Eye (tissue), 1 donor: ENCODE measurements at regions not wholly inside any gene's neighbourhood (a gene's known extent, or its start where the extent isn't known, plus 50 kb on each side); places are given as distances from the start of the nearest gene placed in this dataset.
"Not testable (repeated sequence)": the region's sequence is repeated elsewhere in the genome, so short reads cannot be mapped to it uniquely, and the experiment has no call there.

Experiments
- DNase-seq: peaks from one replicate; pipeline ENCODE4 v3.0.0-alpha.2; 2015

DNA sequence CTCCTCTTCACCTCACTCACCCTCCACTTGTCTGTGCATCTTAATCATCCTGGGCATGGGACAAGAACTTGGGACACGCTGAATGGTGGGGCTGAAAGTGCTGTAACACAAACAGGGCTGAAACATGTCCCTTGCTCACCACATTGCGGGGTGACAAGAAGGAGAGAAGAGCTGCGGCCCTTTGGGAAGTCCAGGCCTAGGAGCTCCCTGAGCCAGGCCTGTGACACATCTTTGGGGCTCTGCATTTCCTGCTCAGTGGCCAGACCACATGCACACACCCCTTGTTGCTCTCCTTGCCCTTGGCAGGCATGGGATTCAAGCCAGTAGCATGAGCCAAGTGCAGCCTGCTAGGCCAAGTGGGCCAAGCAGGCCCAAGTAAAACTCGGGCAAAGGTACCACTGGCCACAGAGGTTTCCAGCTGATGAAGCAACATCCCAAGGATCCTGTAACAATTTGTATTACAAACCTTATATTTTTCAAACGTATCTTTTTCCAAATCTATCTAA lies 1384.3 kb upstream of the PCDH20 start:
- DNase-seq = no peak

DNA sequence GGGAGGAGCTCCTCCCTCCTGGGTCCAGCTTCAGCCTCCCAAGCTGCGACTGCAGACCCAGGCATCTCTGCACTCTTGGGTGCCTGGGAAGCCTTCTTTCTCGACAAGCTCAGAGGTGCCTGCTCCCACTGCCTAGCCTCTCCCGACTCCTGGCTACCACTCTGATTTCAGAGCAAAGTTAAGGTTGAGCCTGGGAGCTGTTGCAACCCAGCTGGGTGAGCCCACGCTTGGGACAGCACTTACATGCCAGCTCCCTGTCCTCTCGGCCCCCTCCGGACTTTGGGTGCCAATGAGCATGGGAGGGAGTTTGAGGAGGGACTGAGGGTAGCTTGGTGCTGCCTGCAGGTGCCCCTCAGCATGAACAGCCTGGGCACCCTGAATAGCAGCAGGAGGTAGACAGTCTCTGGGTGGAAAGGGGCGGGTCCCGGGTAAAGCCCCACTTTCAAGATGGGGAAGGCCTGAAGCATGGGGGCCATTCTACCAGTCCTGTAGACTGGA lies 1383.4 kb upstream of the PCDH20 start:
- no peak for DNase-seq

DNA sequence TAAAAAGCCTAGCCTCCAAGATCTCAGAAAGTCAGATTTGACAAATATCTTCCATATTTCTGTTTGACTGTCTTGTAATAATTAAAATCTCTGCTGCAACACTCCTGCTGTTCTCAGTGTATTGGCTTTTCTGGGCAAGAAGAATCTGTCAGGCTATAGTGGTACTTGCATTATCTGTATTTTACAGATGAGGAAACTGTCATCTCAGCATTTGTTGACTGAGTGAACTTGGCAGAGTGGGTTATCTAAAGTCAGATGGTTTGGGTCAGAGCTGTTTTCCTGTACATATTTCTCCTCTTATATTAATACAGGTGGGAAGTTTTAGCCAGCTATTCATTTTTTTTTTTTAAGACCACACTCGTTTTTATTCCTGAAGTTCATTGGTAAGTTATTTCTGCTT lies 1378.2 kb upstream of the PCDH20 start:
- DNase-seq = no peak

DNA sequence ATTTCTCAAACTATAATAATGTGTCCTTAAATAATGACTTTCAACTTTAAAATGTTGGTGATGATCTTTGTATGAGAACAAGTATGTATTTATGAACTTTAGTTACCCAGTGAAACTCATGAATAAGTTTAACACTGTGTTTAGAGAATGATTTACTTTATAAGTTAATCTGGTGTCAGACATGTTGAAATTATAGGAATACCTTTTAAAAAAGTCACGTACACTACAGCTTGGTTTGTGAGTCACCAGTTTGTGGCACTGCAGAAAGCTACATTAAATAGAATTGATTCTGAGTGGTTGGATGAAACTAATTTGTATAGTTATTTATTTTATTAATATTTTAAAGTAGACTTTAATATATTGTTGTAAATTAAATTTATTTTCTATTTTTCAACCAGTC lies 1366.2 kb upstream of the PCDH20 start:
- no peak for DNase-seq

DNA sequence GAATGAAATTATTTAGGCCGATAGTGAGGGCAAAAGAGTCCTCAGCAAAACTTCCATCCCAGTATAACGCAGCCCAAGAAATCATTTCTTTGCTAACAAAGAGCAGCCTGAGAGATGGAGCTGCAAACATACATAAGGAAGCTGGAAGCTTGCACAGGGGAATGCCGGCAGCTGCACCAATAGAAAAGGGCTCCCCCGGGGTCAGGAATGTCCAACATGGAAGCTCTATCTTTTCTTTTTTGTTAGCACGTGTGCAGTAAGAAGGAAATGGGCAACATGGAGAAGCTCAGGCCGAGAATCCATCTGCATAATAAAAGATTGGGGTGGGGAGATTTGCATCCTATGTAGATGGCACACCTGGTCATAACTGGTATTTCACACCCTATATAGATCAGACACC lies 1363.5 kb upstream of the PCDH20 start:
- no peak for DNase-seq

DNA sequence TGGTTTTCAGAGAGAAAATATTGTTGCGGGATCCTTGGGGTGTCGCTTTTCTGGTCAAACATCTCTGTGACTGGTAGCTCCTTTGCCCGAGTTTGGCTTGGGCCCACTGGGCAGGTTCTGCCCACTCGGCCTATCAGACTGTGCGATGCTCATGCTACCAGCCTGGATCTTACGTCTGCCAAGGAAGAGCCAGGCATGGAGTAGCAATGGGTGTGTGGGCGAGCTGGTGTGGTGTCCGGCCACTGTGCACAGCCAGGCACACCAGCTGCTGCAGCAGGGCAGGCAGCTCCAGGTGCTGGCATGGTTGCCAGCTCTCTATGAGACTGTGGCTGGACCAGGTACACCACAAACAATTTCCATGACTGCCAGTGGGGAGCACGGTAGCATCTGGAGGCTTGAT lies 1351.8 kb upstream of the PCDH20 start:
- DNase-seq = no peak

DNA sequence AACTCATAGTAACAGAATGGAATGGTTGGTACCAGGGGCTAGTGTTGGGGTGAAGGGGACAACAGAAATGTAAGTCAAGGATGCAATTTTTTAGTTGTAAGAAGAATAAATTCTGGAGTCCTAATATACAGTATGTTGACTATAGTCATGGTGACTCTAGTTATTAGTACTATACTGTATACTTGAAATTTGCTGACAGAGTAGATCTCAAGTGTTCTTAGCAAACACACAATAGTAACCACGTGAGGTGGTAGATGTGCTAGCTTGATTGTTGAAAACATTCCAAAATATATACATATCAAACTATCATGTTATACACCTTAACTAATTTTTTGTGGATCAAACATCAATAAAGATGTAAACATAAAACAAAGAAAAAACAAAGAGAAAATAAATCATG lies 1345.1 kb upstream of the PCDH20 start:
- DNase-seq = no peak

DNA sequence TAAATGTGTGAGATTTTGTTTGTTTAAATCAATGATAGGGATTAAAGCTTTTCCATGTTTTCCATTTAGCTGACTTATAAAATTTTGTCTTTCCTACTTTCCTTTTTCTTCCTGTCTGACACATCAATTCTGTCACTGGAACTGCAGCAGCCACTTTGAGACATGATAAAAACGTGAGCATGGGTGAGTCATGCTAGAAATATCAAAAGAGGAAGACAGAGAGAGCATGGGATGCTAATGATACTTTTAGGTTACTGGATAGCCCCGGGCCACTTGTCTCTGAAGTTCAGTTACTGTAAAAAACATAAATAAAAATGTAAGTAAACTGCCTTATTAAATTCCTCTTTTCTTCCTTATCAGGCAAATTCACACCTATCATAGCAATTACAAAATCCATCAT lies 1332.0 kb upstream of the PCDH20 start:
- no peak for DNase-seq

DNA sequence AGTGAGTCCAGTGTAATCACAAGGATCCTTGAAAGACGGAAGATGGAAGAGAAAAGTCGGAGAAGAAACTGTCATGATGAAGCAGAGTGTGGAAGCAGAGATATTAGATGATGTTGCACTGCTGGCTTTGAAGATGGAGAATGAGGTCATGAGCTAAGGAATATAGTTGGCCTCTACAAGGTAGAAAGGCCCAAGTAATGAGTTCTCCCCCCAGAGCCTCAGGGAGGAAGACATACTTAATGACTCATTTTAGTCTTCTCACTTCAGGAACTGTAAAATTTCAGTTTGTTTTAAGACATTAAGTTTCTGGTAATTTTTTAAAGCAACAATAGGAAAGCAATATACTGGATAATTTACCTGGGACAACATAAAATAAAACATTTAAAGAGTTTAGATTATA lies 1331.5 kb upstream of the PCDH20 start:
- DNase-seq = no peak

DNA sequence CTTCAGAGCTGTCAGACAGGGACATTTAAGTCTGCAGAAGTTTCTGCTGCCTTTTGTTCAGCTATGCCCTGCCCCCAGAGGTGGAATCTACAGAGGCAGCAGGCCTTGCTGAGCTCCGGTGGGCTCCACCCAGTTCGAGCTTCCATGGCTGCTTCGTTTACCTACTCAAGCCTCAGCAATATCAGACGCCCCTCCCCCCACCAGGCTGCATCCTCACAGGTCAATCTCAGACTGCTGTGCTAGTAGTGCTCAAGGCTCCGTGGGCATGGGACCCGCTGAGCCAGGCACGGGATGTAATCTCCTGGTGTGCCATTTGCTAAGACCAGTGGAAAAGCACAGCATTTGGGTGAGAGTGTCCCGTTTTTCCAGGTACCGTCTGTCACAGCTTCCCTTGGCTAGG lies 1314.1 kb upstream of the PCDH20 start:
- DNase-seq = not testable (repeated sequence)

DNA sequence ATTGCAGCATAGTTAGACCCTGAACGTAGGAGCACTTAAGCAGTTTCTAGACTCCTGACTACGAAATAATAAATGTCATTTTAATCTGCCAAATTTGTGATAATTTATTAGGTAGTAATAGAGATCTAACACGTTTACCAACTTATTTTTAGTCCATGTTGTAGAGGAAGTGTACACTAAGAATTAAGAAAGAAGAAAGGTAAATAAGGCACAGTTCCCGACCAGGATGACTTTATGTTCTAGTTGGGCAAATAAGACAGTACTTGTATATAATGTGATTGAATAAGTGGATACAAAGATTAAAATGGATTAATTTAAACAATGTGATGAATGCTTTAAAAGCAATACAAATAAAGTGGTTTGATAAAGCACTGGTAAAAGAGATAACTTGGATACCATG lies 1306.2 kb upstream of the PCDH20 start:
- no peak for DNase-seq

DNA sequence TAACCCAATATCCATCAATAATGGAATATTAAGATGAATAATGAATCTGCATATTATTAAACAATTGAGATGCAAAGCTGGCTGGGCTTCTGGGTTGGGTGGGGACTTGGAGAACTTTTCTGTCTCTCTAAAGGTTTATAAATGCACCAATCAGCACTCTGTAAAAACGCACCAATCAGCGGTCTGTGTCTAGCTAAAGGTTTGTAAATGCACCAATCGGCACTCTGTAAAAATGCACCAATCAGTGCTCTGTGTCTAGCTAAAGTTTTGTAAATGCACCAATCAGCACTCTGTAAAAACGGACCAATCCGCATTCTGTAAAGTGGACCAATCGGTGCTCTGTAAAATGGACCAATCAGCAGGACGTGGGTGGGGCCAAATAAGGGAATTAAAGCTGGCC lies 1296.3 kb upstream of the PCDH20 start:
- DNase-seq = not testable (repeated sequence)

DNA sequence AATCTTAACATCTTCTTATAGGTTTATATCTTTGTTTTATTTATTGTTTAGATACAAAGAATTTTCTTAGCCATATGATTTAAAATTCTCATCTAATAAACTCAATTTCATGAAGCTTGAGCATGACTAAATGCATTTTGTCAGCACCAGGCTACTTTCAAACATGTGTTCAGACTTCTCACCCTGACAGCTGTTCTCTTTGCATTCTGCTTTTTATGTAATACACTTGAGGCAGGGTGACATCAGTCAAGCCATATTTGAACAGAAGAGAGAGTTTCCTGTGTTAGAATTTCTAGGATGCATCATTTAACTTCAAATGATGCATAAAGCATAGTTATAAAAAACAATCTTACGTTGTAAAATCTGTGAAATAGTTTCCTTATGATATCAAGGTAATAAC lies 1295.1 kb upstream of the PCDH20 start:
- DNase-seq = peak; percentile 63

DNA sequence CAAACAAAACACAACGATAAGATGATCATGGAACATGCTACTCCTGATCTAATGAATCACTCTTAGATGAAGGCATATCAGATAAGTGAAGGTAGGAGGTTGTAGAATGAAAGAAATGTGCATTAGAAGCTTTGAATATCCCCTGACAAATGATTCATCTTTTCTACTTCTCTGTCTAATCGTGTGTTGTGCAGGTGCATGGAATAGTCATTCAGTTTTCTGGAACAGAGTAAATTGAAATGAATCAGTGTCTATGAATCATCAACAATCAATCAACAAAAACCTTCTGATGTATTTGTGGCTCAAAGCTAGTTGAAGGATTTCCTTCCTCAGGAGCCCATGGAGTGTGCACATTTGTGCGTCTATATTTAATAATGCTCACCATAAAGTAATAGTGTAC lies 1290.4 kb upstream of the PCDH20 start:
- DNase-seq = no peak

DNA sequence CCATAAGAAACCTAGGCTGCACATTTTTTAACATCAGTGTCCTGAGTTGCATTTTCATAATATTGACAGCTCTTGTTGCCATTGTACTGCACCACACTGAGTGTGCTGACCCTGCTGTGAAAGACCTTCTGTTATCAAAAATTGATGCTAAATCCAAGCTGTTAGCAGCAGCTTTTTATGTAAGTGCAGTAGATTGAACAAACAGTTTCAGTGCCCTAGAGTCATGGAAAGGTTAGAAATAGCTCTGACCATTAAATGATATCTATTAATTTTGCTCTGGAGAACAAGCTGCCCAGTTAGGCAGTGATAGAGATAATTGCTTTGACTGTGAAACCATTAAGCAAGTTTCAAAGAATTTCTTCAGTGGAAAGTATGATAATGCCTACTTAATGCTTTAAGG lies 1289.2 kb upstream of the PCDH20 start:
- peak; percentile 67 for DNase-seq

DNA sequence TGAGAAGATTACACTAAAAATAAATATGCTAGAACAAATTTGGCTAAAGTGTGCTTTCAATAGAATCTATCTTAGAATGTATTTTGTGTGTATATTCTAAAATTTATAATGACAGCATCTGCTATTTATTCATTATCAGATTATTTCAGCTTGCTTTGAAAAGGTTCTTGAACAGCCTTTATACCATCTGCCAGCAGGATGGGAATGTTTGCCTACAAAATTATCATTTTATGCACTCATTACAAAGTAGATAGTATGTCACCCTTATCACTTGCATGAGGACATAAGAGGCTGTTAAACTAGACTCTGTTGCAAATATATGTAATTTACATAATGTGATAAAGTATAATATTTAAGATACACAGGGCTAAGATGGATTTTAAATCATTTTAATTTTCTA lies 1286.9 kb upstream of the PCDH20 start:
- DNase-seq = no peak

DNA sequence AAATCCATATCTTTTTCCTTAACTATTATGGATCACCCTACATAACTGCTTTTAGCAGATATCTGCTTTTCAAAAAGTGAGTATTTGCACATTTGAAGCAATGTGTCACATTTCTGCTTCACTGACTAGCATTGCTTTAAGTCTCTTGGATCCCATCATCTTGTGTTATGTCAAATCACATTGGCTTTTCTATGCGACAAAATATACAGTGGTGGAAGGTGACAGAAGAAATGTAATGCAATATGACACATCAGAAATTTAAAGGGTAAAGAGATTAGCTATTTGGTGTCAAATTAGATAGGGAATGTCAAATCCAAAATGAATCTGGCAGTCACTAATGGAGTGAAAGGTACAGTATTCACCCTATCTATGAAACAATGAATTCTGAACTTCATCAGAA lies 1282.1 kb upstream of the PCDH20 start:
- DNase-seq = peak; percentile 81

DNA sequence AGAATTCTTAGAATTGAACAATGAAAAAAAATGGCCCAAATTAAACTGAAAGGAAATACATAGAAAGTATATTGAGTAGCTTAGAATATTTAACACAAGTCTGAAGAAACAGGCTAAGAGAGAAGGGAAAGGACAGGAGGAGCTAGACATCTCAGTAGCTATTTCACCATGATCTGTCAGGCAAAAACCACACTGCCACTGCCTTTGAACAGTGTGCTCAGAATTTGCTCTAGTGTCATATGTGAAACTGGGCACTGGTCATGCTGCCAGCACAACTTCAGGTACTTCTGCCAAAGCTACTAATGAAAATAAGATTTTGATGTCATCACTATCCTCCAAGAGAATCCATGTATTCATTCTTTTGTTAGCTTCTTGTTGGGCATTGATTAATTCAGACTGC lies 1280.8 kb upstream of the PCDH20 start:
- DNase-seq = peak; percentile 17

DNA sequence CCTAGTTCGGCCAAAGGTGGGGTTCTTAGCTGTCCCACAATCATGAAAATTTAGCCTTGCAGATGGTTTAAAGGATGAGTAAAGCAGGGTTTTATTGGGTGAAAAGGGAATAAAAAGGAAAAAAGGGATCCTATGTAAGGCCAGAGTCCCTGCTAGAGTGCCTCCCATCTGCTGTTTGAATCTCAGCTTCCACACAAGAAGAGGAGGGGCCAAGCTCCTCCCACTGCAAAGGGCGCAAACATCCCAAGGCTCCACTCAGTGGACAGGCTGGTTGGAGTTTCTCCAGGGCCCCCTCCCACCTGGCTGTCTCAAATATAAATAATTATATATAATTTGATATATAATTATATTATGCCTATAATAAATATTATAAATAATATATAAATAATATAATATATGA lies 1272.1 kb upstream of the PCDH20 start:
- no peak for DNase-seq

DNA sequence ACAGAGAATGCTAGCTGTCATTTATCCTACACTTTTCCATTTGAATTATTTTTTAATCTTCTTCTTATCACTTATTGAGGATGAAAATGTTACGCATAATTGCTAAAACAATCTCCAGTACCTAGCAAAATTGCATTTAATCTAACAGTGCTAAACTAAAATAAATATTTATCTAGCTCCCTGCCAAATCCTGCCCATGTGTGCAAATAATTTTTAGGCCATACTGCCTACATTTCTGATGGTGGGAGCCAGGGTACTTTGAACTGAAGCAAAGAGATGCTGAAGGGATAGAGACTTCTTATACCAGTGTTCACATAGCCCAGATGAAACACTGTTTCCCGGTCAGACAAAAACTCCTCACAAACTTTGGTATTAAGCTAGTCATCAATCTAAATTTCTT lies 1268.7 kb upstream of the PCDH20 start:
- DNase-seq = no peak

DNA sequence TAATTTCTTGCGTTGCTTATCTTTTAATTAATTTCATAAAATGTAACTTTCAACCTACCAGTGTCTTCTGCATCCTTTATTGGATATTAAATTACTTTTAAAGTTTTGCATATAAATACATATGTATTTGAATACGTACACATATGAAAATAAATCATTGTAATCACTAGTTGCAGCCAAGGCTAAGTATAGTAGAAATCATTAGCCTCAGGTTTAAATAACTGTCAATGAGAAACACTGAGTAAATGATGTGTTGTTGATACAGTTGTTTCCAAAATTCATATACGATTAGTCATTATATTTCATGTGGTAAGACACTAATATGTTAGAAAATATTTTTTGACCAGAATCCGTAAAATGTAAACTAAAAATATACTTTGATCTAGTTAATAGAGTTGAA lies 1267.1 kb upstream of the PCDH20 start:
- DNase-seq = no peak

DNA sequence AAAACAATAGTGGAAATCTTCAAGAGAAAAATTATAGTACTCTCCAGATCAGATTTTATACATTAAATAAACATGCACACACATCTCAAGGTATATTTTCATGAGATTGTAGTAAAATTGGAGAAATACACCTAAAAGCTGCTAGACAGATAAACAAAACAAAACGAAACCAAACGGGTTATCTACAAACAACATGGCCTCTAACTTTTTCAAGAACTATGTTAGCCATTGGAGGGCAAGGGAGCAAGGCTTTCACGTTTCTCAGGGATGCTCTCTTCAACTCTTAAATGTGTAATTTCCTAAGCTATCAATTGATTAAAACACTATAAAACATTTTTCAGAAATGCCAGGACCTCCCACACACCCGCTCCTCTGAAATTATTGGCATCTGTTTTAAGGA lies 1262.4 kb upstream of the PCDH20 start:
- no peak for DNase-seq

DNA sequence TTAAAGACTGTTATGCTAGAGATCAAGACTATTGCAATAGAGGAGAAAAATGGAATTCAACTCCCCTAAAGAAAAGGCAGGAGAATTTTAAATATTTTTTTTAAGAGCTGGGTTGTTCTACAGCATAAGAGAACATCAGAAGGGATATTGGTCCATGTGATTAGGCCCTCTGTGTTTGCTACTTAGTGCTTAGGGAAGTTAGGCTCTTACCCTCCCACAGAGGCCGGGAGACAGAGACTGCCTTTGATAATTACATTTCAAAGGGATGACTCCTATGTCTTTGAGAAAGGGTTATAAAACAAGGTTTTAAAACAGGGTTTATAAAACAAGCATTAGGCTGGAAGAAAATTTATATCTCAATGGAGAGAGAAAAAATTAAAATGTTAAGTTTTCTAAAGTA lies 1248.1 kb upstream of the PCDH20 start:
- DNase-seq = no peak

DNA sequence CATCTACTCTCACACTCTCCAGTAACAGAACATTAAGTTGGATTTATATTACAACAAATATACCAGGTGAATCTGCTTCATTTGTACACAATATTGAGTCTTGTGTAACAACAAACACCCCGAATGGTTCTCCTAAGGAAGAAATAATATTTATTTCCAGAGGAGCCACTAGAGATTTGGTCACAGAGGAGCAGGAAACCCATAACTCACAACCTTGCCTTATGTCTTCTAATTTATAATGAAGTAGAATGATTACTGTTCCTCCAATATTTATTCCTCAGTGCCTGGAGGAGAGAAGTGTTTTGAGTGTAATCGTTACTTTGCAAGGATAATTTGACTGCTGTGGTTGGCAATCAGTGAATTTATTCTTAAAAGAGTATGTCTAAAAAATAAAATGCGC lies 1243.7 kb upstream of the PCDH20 start:
- no peak for DNase-seq

DNA sequence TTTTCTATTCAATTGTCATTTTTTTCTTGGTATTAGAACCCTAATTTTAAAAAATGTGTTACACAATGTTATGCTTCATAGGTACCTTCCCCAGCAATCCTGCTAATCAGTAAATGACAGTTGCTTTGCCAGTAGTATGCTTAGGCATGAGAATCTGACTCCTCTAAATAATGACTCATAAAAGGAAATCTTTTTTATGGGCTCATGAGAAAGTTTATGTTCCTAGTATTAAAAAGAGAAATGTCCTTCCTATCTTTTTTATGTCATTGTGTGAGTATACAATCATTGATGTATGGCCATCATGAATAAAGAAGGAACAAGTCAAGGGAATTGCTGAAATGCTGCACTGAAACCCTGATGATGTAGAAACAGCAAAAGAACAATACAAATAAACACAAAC lies 1237.7 kb upstream of the PCDH20 start:
- DNase-seq = no peak
